Caco-2 (cell line): ENCODE measurements at regions not wholly inside any gene's neighbourhood (a gene's known extent, or its start where the extent isn't known, plus 50 kb on each side); places are given as distances from the start of the nearest gene placed in this dataset.

Source experiments
- BruUV-seq: library from RNA; stranded (reverse); fragments of 400-500 nt; replicated peaks from 2 replicates; lab custom pipeline; 2021; lab: Mats Ljungman, UMichigan
- CTCF ChIA-PET: fragments of 300-600 bp; sonication (Branson Sonifier 250); formaldehyde crosslinking; loops from one replicate; lab custom pipeline; 2022; ENCODE audit warnings: antibody characterized with exemption; lab: Charles Lee
- POLR2A ChIA-PET: fragments of 300-600 bp; sonication (Branson Sonifier 250); formaldehyde crosslinking; loops from one replicate; lab custom pipeline; 2022; ENCODE audit warnings: antibody characterized with exemption; lab: Charles Lee
- DNase-seq, 2 experiments: peaks; one replicate each; pipeline versions ENCODE4 v3.0.0 to v3.0.0-alpha.2; 2020 to 2022
- H3K27me3 ChIP-seq: replicated peaks from 2 replicates; pipeline ENCODE4 v1.6.0; 2011; ENCODE audit warnings: low read length; ENCODE audit not compliant: control insufficient read depth, insufficient read depth
- H3K36me3 ChIP-seq: 2 replicates; pipeline ENCODE4 v1.5.1; 2011; ENCODE audit warnings: low read length; ENCODE audit not compliant: control insufficient read depth, insufficient read depth
- H3K4me1 ChIP-seq: fragments of 250-450 bp; sonication (Bioruptor Pico); 2 replicates; pipeline ENCODE4 v1.5.1; 2020; ENCODE audit warnings: mild to moderate bottlenecking
- H3K4me3 ChIP-seq: 2 replicates; pipeline ENCODE4 v1.5.1; 2011; ENCODE audit warnings: low read depth, mild to moderate bottlenecking, control low read depth, low read length
- H3K9me3 ChIP-seq: fragments of 250-450 bp; sonication (Bioruptor Pico); 2 replicates; pipeline ENCODE4 v1.5.1; 2020; ENCODE audit warnings: mild to moderate bottlenecking, moderate library complexity
- H3K27ac Mint-ChIP-seq: one replicate; pipeline ENCODE4 v1.8.0; 2022; ENCODE audit warnings: mixed read lengths; ENCODE audit not compliant: unreplicated experiment
- H3K27me3 Mint-ChIP-seq: one replicate; pipeline ENCODE4 v1.8.0; 2022; ENCODE audit warnings: mixed read lengths; ENCODE audit not compliant: insufficient read depth, unreplicated experiment
- H3K36me3 Mint-ChIP-seq: one replicate; pipeline ENCODE4 v1.8.0; 2022; ENCODE audit warnings: mild to moderate bottlenecking, mixed read lengths; ENCODE audit not compliant: insufficient read depth, unreplicated experiment
- H3K4me1 Mint-ChIP-seq: one replicate; pipeline ENCODE4 v1.8.0; 2022; ENCODE audit warnings: low read depth, mixed read lengths; ENCODE audit not compliant: unreplicated experiment
- H3K4me3 Mint-ChIP-seq: one replicate; pipeline ENCODE4 v1.8.0; 2022; ENCODE audit warnings: mild to moderate bottlenecking, moderate library complexity, mixed read lengths; ENCODE audit not compliant: unreplicated experiment
- H3K9me3 Mint-ChIP-seq: one replicate; pipeline ENCODE4 v1.8.0; 2022; ENCODE audit warnings: mixed read lengths; ENCODE audit not compliant: unreplicated experiment
- CTCF ChIP-seq, 2 experiments: fragments of 200-600 bp in 1 of 2; IDR thresholded peaks; 1 replicate in 1 of 2; 2 replicates in 1 of 2; pipeline versions ENCODE4 v1.5.1 to v1.8.0; 2011 to 2022; ENCODE audit warnings: antibody characterized with exemption in 1 of 2, control low read depth in 1 of 2, inconsistent platforms in 1 of 2, low read depth in 1 of 2, low read length in 1 of 2, mild to moderate bottlenecking in 1 of 2, moderate library complexity in 1 of 2; ENCODE audit not compliant: insufficient read depth in 1 of 2, severe bottlenecking in 1 of 2, unreplicated experiment in 1 of 2
- intact Hi-C: fragments of 100-400 bp; cut with micrococcal nuclease; formaldehyde crosslinking; loops from one replicate; pipeline ENCODE4 v1.10.0; 2022; ENCODE audit not compliant: unreplicated experiment

GRCh38 chr6:41455818-41456217 is 90.4 kb upstream of the FOXP4 start:
- H3K4me3 ChIP-seq: no peak overlapping the region
- Mint-ChIP-seq H3K27me3 (no peaks in the 10 kb centered on the region), H3K9me3 (no peaks in the 10 kb centered on the region), H3K4me1 (peaks cover 37% of the 10 kb centered on the region), H3K4me3 (peak overlapping the region; percentile 52), H3K36me3 (peaks cover 8% of the 10 kb centered on the region), H3K27ac (peak overlapping the region; percentile 96)
- no peaks in the 10 kb centered on the region for H3K27me3 ChIP-seq
- no peaks in the 10 kb centered on the region for H3K9me3 ChIP-seq
- no peak for TF ChIP-seq CTCF (IDR thresholded peaks at IDR 0.05; ENCODE audit: insufficient read depth in 1 of 2, low read depth in 1 of 2, low read length in 1 of 2, severe bottlenecking in 1 of 2, unreplicated experiment in 1 of 2)
- peak; percentile 40 to 68 for DNase-seq
- POLR2A ChIA-PET: interaction anchor here (1.1 kb wide), 1 partner anchor 64 kb away, joined by 3 read pairs; no protein-coding TSS in a partner anchor
- CTCF ChIA-PET: interaction anchor here (0.5 to 1.4 kb wide), 8 partner anchors 11 to 251 kb away, joined by 3 to 5 read pairs (median 3); no protein-coding TSS in a partner anchor
- intact Hi-C loops: loop anchor here (1.0 to 2.0 kb wide), 4 partner anchors 32 to 227 kb away; no protein-coding TSS in a partner anchor
- no TSS peak for BruUV-seq
- peaks cover 60% of the 10 kb centered on the region for H3K4me1 ChIP-seq
- no peaks in the 10 kb centered on the region for H3K36me3 ChIP-seq

DNA sequence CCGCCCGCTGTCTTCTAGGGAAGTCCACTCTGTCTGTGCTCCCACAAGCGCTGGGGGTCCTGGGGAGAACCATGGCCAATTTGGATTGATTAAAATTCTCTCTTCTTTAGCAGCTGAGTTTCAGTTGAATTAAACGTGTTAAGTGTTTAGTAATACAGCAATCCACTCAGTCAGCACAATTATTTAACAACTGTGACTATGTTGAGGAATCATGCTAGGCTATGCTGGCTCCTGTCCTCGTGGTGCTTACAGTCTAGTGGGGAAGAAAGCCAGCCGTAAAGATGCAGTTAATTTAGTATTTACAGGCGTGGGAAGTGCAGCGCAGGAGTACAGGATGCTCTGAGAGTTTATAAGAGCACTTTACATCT is 88.9 kb upstream of the FOXP4 start:
- ChIA-PET CTCF (interaction anchor here (0.9 to 1.4 kb wide), 8 partner anchors 32 to 225 kb away, joined by 3 to 9 read pairs (median 4); no protein-coding TSS in a partner anchor), POLR2A (interaction anchor here (1.1 kb wide), 1 partner anchor 47 kb away, joined by 3 read pairs; no protein-coding TSS in a partner anchor)
- Histone ChIP-seq H3K4me3 (no peak overlapping the region), H3K36me3 (no peaks in the 10 kb centered on the region), H3K27me3 (no peaks in the 10 kb centered on the region), H3K4me1 (peaks cover 71% of the 10 kb centered on the region), H3K9me3 (no peaks in the 10 kb centered on the region)
- no peaks in the 10 kb centered on the region for H3K9me3 Mint-ChIP-seq
- intact Hi-C loops: loop anchor here (1.0 to 2.0 kb wide), 2 partner anchors 80 to 226 kb away; no protein-coding TSS in a partner anchor
- no peak for DNase-seq
- H3K27me3 Mint-ChIP-seq: no peaks in the 10 kb centered on the region
- peaks cover 45% of the 10 kb centered on the region for H3K4me1 Mint-ChIP-seq
- no peak overlapping the region for H3K27ac Mint-ChIP-seq
- H3K36me3 Mint-ChIP-seq: peaks cover 8% of the 10 kb centered on the region
- no peak overlapping the region for H3K4me3 Mint-ChIP-seq
- TF ChIP-seq CTCF (IDR thresholded peaks at IDR 0.05; ENCODE audit: insufficient read depth in 1 of 2, low read depth in 1 of 2, low read length in 1 of 2, severe bottlenecking in 1 of 2, unreplicated experiment in 1 of 2): no peak
- no TSS peak for BruUV-seq

- Mint-ChIP-seq H3K4me1 (peaks cover 68% of the 10 kb centered on the region), H3K9me3 (no peaks in the 10 kb centered on the region), H3K27me3 (no peaks in the 10 kb centered on the region), H3K27ac (peak overlapping the region; percentile 72), H3K36me3 (peaks cover 8% of the 10 kb centered on the region), H3K4me3 (no peak overlapping the region)
- ChIA-PET POLR2A (interaction anchor here (0.5 kb wide), 1 partner anchor 81 kb away, joined by 4 read pairs; no protein-coding TSS in a partner anchor), CTCF (interaction anchor here (0.6 to 1.6 kb wide), 7 partner anchors 14 to 119 kb away, joined by 3 to 6 read pairs (median 3); no protein-coding TSS in a partner anchor)
- peak; percentile 57 to 77 for DNase-seq
- Histone ChIP-seq H3K27me3 (no peaks in the 10 kb centered on the region), H3K36me3 (no peaks in the 10 kb centered on the region; the same call in 1 of the 2 replicates), H3K4me1 (peaks cover 82% of the 10 kb centered on the region), H3K4me3 (no peak overlapping the region), H3K9me3 (no peaks in the 10 kb centered on the region)
- intact Hi-C loops: no loop called here
- no peak for TF ChIP-seq CTCF (IDR thresholded peaks at IDR 0.05; ENCODE audit: insufficient read depth in 1 of 2, low read depth in 1 of 2, low read length in 1 of 2, severe bottlenecking in 1 of 2, unreplicated experiment in 1 of 2)
- BruUV-seq: no TSS peak
Observed at GRCh38 chr6:41459738-41460137, 86.4 kb upstream of the FOXP4 start.
